Cerebellar nuclear complex (tissue), 1 donor: ENCODE measurements at regions not wholly inside any gene's neighbourhood (a gene's known extent, or its start where the extent isn't known, plus 50 kb on each side); places are given as distances from the start of the nearest gene placed in this dataset.

Source experiments
- DNase-seq, 2 experiments: peaks; one replicate each; lab custom pipeline; 2025; lab: John Stamatoyannopoulos, UW

DNA sequence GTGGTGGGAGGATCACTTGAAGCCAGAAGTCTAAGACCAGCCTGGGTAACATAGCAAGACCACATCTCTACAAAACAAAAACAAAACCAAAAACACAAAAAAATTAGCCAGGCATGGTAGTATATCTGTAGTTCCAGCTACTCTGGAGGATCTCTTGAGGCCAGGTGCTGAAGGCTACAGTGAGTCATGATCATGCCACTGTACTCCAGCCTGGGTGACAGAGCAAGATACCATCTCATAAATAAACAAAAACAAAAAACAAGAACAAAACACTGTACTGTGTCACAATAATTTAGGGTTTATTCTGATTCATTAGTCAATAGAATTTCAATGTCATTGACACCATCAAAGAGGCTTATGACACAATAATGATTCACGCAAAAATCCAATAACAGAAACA lies 1121.7 kb upstream of the MAP3K7 start:
- DNase-seq: no peak

- no peak for DNase-seq
These were observed 1118.8 kb upstream of the MAP3K7 start for GRCh38 chr6:91705646-91706045.

- no peak for DNase-seq
These were observed 1117.7 kb upstream of the MAP3K7 start for GRCh38 chr6:91704531-91704930.

- DNase-seq: no peak
These were observed 1110.3 kb upstream of the MAP3K7 start for GRCh38 chr6:91697010-91697695.

GRCh38 chr6:91695221-91695620 lies 1108.3 kb upstream of the MAP3K7 start:
- no peak for DNase-seq

GRCh38 chr6:91694016-91694654 lies 1107.3 kb upstream of the MAP3K7 start:
- no peak for DNase-seq

DNA sequence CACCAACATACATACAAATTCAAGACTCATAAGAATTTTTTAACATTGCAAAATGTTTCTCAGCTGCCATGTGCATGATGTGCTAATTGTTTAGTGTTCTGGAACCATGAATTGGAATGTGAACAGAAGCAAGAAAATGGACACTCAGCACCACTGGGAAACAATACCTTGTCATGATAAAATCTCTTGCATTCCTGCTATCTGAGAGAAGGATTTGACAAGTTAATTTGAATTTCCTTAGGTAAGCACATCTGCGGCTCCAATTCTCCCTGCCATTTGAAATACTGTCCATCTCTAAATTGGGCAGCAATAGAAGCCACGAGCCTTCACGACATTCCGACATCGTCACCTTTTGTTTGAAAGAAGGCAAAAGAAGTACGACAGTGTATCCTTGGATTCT lies 1104.6 kb upstream of the MAP3K7 start:
- DNase-seq: no peak

- DNase-seq: no peak
These were observed 1096.4 kb upstream of the MAP3K7 start for GRCh38 chr6:91683240-91683639.

DNA sequence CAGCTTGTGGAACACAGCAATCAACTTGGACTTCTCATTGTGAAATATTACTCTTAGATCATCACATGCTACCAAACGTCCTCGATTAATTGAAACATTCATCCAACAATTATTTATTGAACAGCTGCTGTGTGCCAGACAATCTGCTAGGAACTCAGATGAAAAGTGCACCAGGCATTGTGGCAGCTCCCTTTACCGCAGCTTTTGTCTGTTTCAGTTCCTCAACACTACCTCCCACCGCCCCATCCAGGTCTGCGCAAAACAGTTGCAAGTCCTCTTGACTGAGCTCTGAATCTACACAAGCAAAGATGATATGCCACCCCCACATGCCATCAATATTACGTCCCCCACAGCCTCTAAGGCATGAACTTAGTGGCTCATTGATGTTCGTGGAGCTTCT lies 1094.4 kb upstream of the MAP3K7 start:
- no peak for DNase-seq

DNA sequence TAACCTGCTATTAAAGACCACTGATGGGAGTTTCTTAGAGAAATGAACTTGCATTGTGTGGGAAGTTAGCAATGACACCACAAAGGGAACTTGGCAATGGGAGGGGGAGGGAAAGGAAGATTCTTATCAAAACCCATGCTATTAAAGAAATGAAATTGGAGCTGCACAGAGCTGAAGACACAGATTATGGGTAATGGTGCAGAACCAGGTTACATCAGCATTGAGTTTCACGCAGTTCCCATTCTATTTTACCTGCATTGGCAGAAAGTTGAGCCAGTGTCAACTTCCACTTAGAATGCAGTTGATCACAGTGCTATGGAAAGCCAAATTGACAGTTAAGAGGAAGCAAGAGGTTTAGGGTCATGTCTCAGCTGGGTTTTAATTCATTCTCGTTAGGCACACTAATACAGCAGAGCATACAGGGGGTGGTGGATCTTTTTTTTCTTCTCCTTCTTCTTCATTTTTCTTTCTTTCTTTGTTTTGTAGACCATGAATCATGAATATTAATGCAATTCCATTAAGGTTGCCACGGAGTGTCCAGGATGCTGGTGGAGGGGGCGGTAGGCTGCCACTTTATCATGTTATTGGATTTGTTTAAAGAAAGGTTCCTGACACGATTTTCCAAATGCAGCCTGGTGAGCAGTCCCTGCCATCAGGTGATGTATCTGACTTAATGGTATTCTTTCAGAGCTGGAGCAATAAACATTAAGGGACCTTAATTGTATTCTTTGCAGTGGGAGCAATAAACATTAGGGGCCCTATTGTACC lies 1092.0 kb upstream of the MAP3K7 start:
- DNase-seq: no peak

DNA sequence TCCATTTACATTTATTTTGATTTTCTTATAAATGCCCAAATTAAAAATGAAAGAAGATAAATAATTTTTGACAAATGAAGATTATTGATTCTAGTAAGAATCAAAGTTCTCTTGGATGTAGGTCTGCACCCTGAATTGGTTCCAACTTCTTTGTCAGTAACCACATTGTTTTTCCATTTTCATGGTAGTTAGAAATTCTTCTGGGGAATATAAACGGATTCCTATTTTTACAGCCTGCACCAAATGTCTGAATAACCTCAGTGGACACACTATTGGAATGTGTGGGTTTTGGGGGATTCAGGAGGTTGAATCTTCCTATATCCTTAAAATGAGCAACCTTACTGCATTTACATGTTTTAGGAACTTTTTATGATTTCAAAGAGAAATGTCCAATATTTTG lies 1085.3 kb upstream of the MAP3K7 start:
- DNase-seq: no peak

GRCh38 chr6:91669871-91670268 lies 1083.0 kb upstream of the MAP3K7 start:
- no peak for DNase-seq

DNA sequence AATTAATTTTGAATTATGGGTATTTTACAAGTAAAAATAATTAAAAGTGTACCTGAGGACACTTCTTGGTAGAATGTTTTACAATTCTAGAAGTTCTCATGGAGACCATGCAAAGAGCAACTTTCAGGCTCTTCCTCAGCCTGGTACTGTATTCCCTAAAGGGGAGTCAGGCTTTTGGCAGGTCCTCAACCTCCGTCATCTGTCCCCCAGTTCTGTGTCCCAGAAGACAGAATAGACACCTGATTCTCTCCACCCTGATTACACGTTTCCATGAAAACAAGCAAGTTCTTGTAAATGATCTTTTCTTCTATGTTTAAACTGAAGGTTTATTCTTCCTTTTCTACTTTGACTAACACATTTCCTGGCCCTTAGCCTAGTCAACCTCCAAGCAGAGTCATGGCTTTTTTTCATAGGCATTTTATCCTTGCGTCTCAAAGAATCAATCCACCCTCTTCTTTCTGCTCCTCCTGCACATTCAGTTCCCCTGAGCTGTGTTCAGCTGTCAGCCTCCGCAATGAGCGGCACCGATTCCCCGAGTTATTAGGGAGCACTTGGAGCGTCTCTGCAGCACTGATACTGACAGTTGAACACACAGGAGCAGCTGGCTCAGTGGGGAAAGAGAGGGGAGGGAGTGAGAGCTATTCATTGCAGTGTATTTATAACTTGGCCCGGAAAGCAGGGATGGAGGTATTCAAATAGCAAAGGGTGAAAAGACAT lies 1082.4 kb upstream of the MAP3K7 start:
- DNase-seq: peak in 1 of 2 experiments; percentile 64

DNA sequence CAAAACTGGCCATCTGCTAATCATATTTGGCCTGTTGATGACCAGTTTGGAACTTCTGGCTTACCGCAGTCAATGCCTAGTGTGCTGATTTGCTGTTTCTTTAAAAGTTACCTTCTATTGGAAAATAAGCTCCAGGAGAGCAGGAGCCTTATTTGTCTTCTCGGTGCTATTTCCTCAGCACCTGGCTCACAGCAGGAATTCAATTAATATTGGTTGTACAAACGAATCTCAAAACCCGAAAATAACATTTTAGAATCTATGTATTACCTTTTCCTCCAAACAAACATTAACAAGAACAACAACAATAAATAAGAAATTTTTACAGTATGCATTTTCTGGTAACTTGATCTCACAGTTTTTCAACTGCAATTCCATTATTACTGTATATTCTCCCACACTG lies 1080.7 kb upstream of the MAP3K7 start:
- no peak for DNase-seq

DNA sequence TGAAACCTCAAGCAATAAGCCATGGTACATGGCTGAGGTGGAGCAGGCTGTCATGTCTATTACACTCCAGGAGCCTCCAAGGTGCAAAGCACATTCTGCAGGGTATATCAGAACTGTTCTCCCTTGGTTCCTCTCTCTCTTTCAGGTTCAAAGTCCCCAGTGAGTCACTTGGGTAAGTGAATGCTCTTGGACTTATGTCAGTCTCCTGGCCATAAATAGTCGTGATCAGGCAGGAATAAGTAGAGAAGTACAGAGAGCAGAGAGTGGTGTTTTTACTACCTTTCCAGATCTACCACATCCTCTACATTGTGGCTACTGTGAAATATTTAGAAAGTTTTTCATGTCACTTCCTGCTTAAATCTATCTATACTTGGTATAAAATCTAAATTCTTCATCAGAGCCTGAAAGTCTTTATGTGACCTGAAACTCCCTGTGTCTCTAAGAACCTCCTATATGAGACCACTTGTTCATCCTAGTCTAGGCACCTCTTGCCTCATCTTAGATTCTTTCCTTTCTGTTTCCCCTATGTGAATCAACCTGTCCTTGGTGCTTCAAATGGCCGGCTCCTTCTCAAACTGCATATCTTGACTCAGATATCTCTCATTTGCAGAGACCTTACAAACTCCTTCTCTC lies 1077.6 kb upstream of the MAP3K7 start:
- DNase-seq: no peak

- DNase-seq: no peak
These were observed 1074.0 kb upstream of the MAP3K7 start for GRCh38 chr6:91660893-91661292.

DNA sequence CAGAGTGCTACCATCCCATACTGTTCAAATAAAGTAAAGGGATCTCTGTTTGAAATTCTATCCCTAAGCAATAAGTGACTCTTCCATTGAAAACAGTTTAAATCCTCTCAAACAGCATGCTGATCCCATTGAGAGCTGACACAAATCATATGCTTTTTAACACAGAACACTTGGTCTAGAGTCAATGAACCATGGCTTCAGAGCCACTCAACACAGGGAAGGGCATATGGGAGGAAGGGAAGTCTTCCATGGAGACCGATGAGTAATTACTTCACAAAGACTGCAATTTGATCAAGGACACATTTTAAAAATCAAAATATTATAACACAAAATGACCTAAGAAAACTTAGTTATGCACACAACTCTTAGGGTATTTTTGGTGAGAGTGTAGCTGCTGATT lies 1073.0 kb upstream of the MAP3K7 start:
- DNase-seq: no peak

DNA sequence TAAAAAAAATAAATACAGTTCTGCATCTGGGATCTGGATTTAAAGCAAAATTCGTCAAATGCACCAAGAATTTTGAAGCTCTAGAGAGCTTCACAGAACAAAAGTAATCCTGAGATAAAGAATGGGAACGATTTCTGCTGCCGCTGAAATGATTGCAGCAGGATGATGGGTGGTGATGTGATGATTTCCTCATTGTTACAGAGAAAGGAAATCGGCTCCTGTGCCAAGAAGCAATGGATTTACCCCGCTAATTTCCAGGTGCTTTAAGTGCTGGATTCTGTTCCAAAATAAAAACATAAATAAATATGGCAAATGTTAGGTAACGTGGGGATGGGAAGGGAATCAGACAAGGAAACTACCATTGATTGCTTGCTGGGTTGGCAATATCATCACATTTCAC lies 1067.9 kb upstream of the MAP3K7 start:
- no peak for DNase-seq

GRCh38 chr6:91654357-91654756 lies 1067.5 kb upstream of the MAP3K7 start:
- DNase-seq: no peak

DNA sequence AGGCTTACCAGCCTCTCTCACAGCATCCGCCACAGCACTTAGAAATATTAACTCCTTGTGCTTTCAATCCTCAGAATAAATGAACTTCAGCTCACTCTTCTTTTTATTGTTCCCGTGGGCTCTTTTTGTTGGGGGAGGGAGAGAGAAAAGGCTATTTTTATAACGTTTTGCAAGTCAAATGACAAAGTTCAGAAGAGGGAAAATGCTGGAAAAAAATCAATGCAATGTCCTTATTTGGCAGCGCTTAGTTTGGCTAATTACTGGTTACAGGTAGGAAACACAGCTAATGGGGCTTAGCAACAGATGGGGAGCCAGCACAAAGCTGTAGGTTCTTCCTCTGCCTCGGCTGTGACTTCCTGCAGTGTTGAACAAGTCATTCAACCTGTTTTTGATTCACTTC lies 1067.0 kb upstream of the MAP3K7 start:
- DNase-seq: peak; percentile 7 to 68

DNA sequence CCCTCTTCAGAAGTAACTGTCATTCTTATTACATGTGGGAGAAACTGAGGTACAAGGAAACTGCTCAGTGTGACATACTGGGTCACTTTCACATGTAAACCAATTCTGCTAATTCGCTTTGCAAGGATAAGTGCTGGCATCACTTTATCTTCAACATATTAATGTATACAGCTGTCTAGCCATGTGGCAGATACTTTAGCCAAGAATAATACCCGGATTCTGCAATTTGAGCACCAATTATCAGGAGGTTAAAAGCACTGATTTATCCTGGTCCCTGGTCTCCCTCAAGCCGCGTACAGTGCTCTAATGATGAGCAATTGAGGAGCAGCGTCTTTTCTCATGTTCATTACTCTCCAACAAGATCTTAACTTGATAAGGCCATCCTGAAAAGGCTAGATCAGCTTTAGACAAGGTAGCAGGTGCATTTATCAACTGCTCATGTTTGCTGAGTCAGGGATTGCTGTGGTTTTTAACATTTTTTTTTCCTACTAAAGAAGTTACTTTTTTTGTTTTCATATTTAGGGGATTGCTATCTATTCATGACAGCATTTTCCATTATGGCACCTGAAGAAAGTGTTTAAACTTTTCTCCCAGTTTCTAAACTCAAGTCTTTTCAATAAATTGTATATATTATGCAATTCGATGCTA lies 1066.3 kb upstream of the MAP3K7 start:
- DNase-seq: no peak

- DNase-seq: no peak
These were observed 1059.8 kb upstream of the MAP3K7 start for GRCh38 chr6:91646649-91647048.
